ENCODE measurements at regions not wholly inside any gene's neighbourhood (a gene's known extent, or its start where the extent isn't known, plus 50 kb on each side); places are given as distances from the start of the nearest gene placed in this dataset.

DNA sequence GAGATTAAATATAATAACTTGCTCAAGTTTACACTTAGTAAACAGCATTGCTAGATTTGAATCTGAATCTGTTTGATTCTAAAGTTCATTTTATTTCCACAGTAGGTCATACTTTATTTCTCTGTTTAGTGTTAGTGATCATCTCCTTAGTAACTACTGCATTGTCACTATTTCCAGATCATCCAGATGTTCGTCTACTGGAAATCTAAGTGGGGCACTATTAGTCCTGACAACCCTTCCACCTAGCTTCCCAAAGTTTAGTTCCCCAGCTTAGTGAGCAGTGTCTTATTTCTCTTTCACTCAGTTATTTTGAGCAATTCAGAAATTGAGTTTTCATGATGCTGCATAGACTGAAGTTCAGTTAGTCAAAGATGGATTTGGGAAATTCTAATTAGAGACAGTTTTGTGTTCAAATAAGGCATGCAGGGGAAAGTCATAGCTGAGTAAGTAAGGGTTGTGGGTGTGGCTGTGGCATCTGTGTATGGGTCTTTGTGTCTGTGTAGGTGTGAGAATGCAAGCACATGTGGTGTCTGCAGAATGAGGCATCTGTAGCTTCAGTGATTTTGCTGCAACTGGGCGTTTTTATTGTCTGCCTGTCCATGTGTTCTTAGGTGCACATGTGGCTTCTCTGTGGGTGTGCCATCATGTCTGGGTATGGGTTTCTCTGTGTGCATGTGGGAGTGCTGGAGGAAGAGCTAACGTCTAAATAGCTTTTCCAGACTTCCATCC, 107.3 kb downstream of the NTMT2 start:
- Histone ChIP-seq H3K79me2 (ENCODE audit: insufficient read depth, low read depth, low read length) (no peaks in the 10 kb centered on the region), H3K27ac (ENCODE audit: low read depth, low read length, poor library complexity, severe bottlenecking) (no peak overlapping the region), H4K20me1 (ENCODE audit: insufficient read depth, low read length) (no peaks in the 10 kb centered on the region), H3K36me3 (ENCODE audit: insufficient read depth, low read length) (no peaks in the 10 kb centered on the region), H3K4me3 (ENCODE audit: low read depth, low read length, poor library complexity, severe bottlenecking) (no peak overlapping the region), H3K4me1 (ENCODE audit: insufficient read depth, low read length, poor library complexity, severe bottlenecking) (no peaks in the 10 kb centered on the region), H3K4me2 (ENCODE audit: low read length) (no peak overlapping the region), H2AFZ (ENCODE audit: low read length) (no peak overlapping the region), H3K9me3 (ENCODE audit: low read length) (no peaks in the 10 kb centered on the region), H3K9me2 (ENCODE audit: insufficient read depth, low read length) (no peaks in the 10 kb centered on the region)
- POLR2A ChIA-PET, result no interaction called here
- TF ChIP-seq EZH2phosphoT487 (IDR thresholded peaks at IDR 0.05; ENCODE audit: borderline replicate concordance, low read depth, low read length), result no peak
- TF ChIP-seq, protein P1, sequence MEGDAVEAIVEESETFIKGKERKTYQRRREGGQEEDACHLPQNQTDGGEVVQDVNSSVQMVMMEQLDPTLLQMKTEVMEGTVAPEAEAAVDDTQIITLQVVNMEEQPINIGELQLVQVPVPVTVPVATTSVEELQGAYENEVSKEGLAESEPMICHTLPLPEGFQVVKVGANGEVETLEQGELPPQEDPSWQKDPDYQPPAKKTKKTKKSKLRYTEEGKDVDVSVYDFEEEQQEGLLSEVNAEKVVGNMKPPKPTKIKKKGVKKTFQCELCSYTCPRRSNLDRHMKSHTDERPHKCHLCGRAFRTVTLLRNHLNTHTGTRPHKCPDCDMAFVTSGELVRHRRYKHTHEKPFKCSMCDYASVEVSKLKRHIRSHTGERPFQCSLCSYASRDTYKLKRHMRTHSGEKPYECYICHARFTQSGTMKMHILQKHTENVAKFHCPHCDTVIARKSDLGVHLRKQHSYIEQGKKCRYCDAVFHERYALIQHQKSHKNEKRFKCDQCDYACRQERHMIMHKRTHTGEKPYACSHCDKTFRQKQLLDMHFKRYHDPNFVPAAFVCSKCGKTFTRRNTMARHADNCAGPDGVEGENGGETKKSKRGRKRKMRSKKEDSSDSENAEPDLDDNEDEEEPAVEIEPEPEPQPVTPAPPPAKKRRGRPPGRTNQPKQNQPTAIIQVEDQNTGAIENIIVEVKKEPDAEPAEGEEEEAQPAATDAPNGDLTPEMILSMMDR (conservative IDR thresholded peaks at IDR 0.05; ENCODE audit: low read length), result no peak
- no peak for DNase-seq (ENCODE audit: low spot score)
- CTCF ChIA-PET (ENCODE audit: unreplicated experiment), result no interaction called here
- BruUV-seq (replicated peaks), result no TSS peak
- intact Hi-C loops (cut with micrococcal nuclease; ENCODE audit: unreplicated experiment), result no loop called here

DNA sequence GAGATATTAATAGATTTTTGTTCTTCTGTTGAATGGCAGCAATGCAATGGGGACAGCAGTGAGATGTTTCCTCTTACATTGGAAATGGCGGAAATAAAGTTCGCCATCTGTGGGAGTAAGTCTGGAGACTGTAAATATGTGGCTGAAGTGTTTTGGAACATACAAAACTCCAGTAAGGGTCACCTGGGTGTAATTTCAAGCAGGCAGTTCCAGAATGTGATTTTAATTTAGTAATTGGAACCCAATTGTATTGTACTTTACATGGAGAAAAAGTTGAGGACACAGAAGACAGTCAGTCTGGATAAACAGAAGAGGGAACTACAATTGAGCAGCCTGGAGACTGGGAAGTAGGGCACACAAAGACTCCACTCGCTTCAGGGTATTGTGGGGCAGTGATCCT, 108.6 kb downstream of the NTMT2 start:
- Histone ChIP-seq H3K9me2 (ENCODE audit: insufficient read depth, low read length) (no peaks in the 10 kb centered on the region), H3K4me3 (ENCODE audit: low read depth, low read length, poor library complexity, severe bottlenecking) (no peak overlapping the region), H3K9me3 (ENCODE audit: low read length) (no peaks in the 10 kb centered on the region), H2AFZ (ENCODE audit: low read length) (no peak overlapping the region), H3K4me1 (ENCODE audit: insufficient read depth, low read length, poor library complexity, severe bottlenecking) (no peaks in the 10 kb centered on the region), H3K36me3 (ENCODE audit: insufficient read depth, low read length) (no peaks in the 10 kb centered on the region), H3K79me2 (ENCODE audit: insufficient read depth, low read depth, low read length) (no peaks in the 10 kb centered on the region), H4K20me1 (ENCODE audit: insufficient read depth, low read length) (no peaks in the 10 kb centered on the region), H3K4me2 (ENCODE audit: low read length) (no peak overlapping the region), H3K27ac (ENCODE audit: low read depth, low read length, poor library complexity, severe bottlenecking) (no peak overlapping the region)
- intact Hi-C loops (cut with micrococcal nuclease; ENCODE audit: unreplicated experiment), result no loop called here
- no TSS peak for BruUV-seq (replicated peaks)
- TF ChIP-seq EZH2phosphoT487 (IDR thresholded peaks at IDR 0.05; ENCODE audit: borderline replicate concordance, low read depth, low read length), result no peak
- TF ChIP-seq, protein P1 (conservative IDR thresholded peaks at IDR 0.05; ENCODE audit: low read length), result no peak
- DNase-seq (ENCODE audit: low spot score), result no peak
- POLR2A ChIA-PET, result no interaction called here
- CTCF ChIA-PET (ENCODE audit: unreplicated experiment), result no interaction called here

DNA sequence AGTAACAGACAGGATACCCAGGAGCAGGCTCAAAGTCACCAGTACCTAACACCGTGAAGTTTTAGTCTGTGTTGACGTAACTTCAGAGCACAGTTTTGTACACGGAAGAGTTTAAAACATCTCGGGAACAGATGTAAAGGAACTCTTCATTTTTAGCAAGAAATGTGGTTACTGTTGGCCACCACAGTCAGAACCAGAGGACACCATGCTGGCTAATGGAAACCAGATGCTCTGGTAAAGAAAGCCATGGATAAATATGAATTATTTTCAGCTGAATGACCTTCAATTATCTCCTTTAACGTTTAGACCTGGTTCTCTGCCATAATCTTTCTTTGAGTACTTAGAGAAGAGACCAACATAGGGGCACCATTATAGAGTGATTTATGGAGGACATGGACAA, 115.9 kb downstream of the NTMT2 start:
- no peaks in the 10 kb centered on the region for H3K9me2 ChIP-seq (ENCODE audit: insufficient read depth, low read length)
- ChIA-PET CTCF (ENCODE audit: unreplicated experiment) (no interaction called here), POLR2A (no interaction called here)
- H3K4me3 ChIP-seq (ENCODE audit: low read depth, low read length, poor library complexity, severe bottlenecking), result no peak overlapping the region
- H3K27ac ChIP-seq (ENCODE audit: low read depth, low read length, poor library complexity, severe bottlenecking), result no peak overlapping the region
- BruUV-seq (replicated peaks), result no TSS peak
- DNase-seq (ENCODE audit: low spot score), result no peak
- intact Hi-C loops (cut with micrococcal nuclease; ENCODE audit: unreplicated experiment), result no loop called here
- H2AFZ ChIP-seq (ENCODE audit: low read length), result no peak overlapping the region
- H4K20me1 ChIP-seq (ENCODE audit: insufficient read depth, low read length), result no peaks in the 10 kb centered on the region
- H3K36me3 ChIP-seq (ENCODE audit: insufficient read depth, low read length), result no peaks in the 10 kb centered on the region
- no peaks in the 10 kb centered on the region for H3K9me3 ChIP-seq (ENCODE audit: low read length)
- H3K4me1 ChIP-seq (ENCODE audit: insufficient read depth, low read length, poor library complexity, severe bottlenecking), result no peaks in the 10 kb centered on the region
- TF ChIP-seq EZH2phosphoT487 (IDR thresholded peaks at IDR 0.05; ENCODE audit: borderline replicate concordance, low read depth, low read length), result no peak
- TF ChIP-seq, protein P1 (conservative IDR thresholded peaks at IDR 0.05; ENCODE audit: low read length), result no peak
- H3K4me2 ChIP-seq (ENCODE audit: low read length), result no peak overlapping the region
- H3K79me2 ChIP-seq (ENCODE audit: insufficient read depth, low read depth, low read length), result no peaks in the 10 kb centered on the region

All from OCI-LY7 (cell line).